Karpas-422 (cell line): ENCODE measurements at regions not wholly inside any gene's neighbourhood (a gene's known extent, or its start where the extent isn't known, plus 50 kb on each side); places are given as distances from the start of the nearest gene placed in this dataset.
"Not testable (repeated sequence)": the region's sequence is repeated elsewhere in the genome, so short reads cannot be mapped to it uniquely, and the experiment has no call there.

Source experiments
- DNase-seq: peaks from one replicate; pipeline ENCODE4 v3.0.0-alpha.2; 2015
- H2AFZ ChIP-seq: fragments of 200-600 bp; sonication (generic); 2 replicates; pipeline ENCODE4 v1.6.1; 2014; ENCODE audit warnings: antibody characterized with exemption, low read length, mixed read lengths
- H3K27ac ChIP-seq: fragments of 200-600 bp; sonication (generic); 2 replicates; pipeline ENCODE4 v1.5.1; 2014; ENCODE audit warnings: mild to moderate bottlenecking, low read length, moderate library complexity
- H3K27me3 ChIP-seq: fragments of 200-600 bp; sonication (generic); 2 replicates; pipeline ENCODE4 v1.6.1; 2014; ENCODE audit warnings: low read length, mixed read lengths
- H3K36me3 ChIP-seq: fragments of 200-600 bp; sonication (generic); 2 replicates; pipeline ENCODE4 v1.6.1; 2014; ENCODE audit warnings: low read length, mixed read lengths; ENCODE audit not compliant: insufficient read depth
- H3K4me1 ChIP-seq: fragments of 200-600 bp; sonication (generic); 2 replicates; pipeline ENCODE4 v1.6.1; 2014; ENCODE audit warnings: mild to moderate bottlenecking, low read length, mixed read lengths
- H3K4me2 ChIP-seq: fragments of 200-600 bp; sonication (generic); 2 replicates; pipeline ENCODE4 v1.6.1; 2014; ENCODE audit warnings: low read length, low read depth, mild to moderate bottlenecking; ENCODE audit not compliant: poor library complexity, severe bottlenecking
- H3K4me3 ChIP-seq: fragments of 200-600 bp; sonication (generic); 2 replicates; pipeline ENCODE4 v1.5.1; 2014; ENCODE audit warnings: mild to moderate bottlenecking, antibody characterized with exemption, low read length, mixed read lengths
- H3K79me2 ChIP-seq: fragments of 200-600 bp; sonication (generic); 2 replicates; pipeline ENCODE4 v1.6.1; 2014; ENCODE audit warnings: mild to moderate bottlenecking, low read length, mixed read lengths
- H3K9ac ChIP-seq: fragments of 200-600 bp; sonication (generic); 2 replicates; pipeline ENCODE4 v1.6.0; 2014; ENCODE audit warnings: low read length
- H3K9me2 ChIP-seq: fragments of 200-600 bp; sonication (generic), shearing (Covaris generic); replicated peaks from 2 replicates; pipeline ENCODE4 v1.6.0; 2014; ENCODE audit warnings: mild to moderate bottlenecking, low read length, moderate library complexity; ENCODE audit not compliant: insufficient read depth
- H3K9me3 ChIP-seq: fragments of 300-700, 200-600 bp; sonication (generic); 2 replicates; pipeline ENCODE4 v1.6.1; 2014; ENCODE audit warnings: low read length, mixed read lengths
- H4K20me1 ChIP-seq: fragments of 200-600 bp; sonication (generic); 2 replicates; pipeline ENCODE4 v1.6.1; 2014; ENCODE audit warnings: mild to moderate bottlenecking, antibody characterized with exemption, low read length, low read depth; ENCODE audit not compliant: insufficient read depth

- H3K4me1 ChIP-seq, result no peaks in the 10 kb centered on the region
- no peak overlapping the region for H3K27ac ChIP-seq
- no peaks in the 10 kb centered on the region for H3K79me2 ChIP-seq
- DNase-seq, result no peak
- H3K9me2 ChIP-seq, result no peaks in the 10 kb centered on the region
- H3K9ac ChIP-seq, result no peak overlapping the region
- no peaks in the 10 kb centered on the region for H3K9me3 ChIP-seq
- H3K27me3 ChIP-seq, result no peaks in the 10 kb centered on the region
- H3K36me3 ChIP-seq, result no peaks in the 10 kb centered on the region
- no peak overlapping the region for H3K4me3 ChIP-seq
- H3K4me2 ChIP-seq, result no peak overlapping the region
- H4K20me1 ChIP-seq, result no peaks in the 10 kb centered on the region
- no peak overlapping the region for H2AFZ ChIP-seq
These were observed 307.6 kb upstream of the MAP3K7 start for GRCh38 chr6:90894285-90895130.

- no peaks in the 10 kb centered on the region for H3K4me1 ChIP-seq
- no peaks in the 10 kb centered on the region for H3K9me2 ChIP-seq
- no peak overlapping the region for H3K4me2 ChIP-seq
- H3K4me3 ChIP-seq, result no peak overlapping the region
- H3K9ac ChIP-seq, result no peak overlapping the region
- no peaks in the 10 kb centered on the region for H3K36me3 ChIP-seq
- no peaks in the 10 kb centered on the region for H3K27me3 ChIP-seq
- no peaks in the 10 kb centered on the region for H3K9me3 ChIP-seq
- H4K20me1 ChIP-seq, result no peaks in the 10 kb centered on the region
- H3K27ac ChIP-seq, result no peak overlapping the region
- H3K79me2 ChIP-seq, result no peaks in the 10 kb centered on the region
- no peak overlapping the region for H2AFZ ChIP-seq
- DNase-seq, result no peak
These were observed 306.5 kb upstream of the MAP3K7 start for GRCh38 chr6:90893400-90893799.

- H3K4me1 ChIP-seq, result no peaks in the 10 kb centered on the region
- no peak overlapping the region for H3K9ac ChIP-seq
- no peak overlapping the region for H3K4me3 ChIP-seq
- H3K27me3 ChIP-seq, result no peaks in the 10 kb centered on the region
- no peaks in the 10 kb centered on the region for H4K20me1 ChIP-seq
- no peak overlapping the region for H3K27ac ChIP-seq
- no peaks in the 10 kb centered on the region for H3K36me3 ChIP-seq
- H3K9me3 ChIP-seq, result no peaks in the 10 kb centered on the region
- H3K9me2 ChIP-seq, result no peaks in the 10 kb centered on the region
- no peak for DNase-seq
- no peaks in the 10 kb centered on the region for H3K79me2 ChIP-seq
- H3K4me2 ChIP-seq, result no peak overlapping the region
- H2AFZ ChIP-seq, result no peak overlapping the region
These were observed 305.4 kb upstream of the MAP3K7 start for GRCh38 chr6:90892271-90892670.

- Histone ChIP-seq H3K27ac (no peak overlapping the region), H3K79me2 (no peaks in the 10 kb centered on the region), H3K4me2 (no peak overlapping the region), H2AFZ (no peak overlapping the region), H3K9me2 (no peaks in the 10 kb centered on the region), H3K27me3 (no peaks in the 10 kb centered on the region), H3K9ac (no peak overlapping the region), H3K4me1 (no peaks in the 10 kb centered on the region), H4K20me1 (no peaks in the 10 kb centered on the region), H3K9me3 (no peaks in the 10 kb centered on the region), H3K36me3 (no peaks in the 10 kb centered on the region), H3K4me3 (no peak overlapping the region)
- no peak for DNase-seq
These were observed 304.5 kb upstream of the MAP3K7 start for GRCh38 chr6:90891355-90891754.

GRCh38 chr6:90890683-90891330 lies 303.9 kb upstream of the MAP3K7 start:
- Histone ChIP-seq H2AFZ (no peak overlapping the region), H3K79me2 (no peaks in the 10 kb centered on the region), H3K4me3 (no peak overlapping the region), H3K9me3 (no peaks in the 10 kb centered on the region), H4K20me1 (no peaks in the 10 kb centered on the region), H3K9me2 (no peaks in the 10 kb centered on the region), H3K4me2 (no peak overlapping the region), H3K27me3 (no peaks in the 10 kb centered on the region), H3K36me3 (no peaks in the 10 kb centered on the region), H3K9ac (no peak overlapping the region), H3K27ac (no peak overlapping the region), H3K4me1 (no peaks in the 10 kb centered on the region)
- DNase-seq, result no peak

- Histone ChIP-seq H3K9ac (no peak overlapping the region), H3K36me3 (no peaks in the 10 kb centered on the region), H3K9me3 (no peaks in the 10 kb centered on the region), H4K20me1 (no peaks in the 10 kb centered on the region), H3K27me3 (no peaks in the 10 kb centered on the region), H3K4me1 (no peaks in the 10 kb centered on the region), H3K27ac (no peak overlapping the region), H3K9me2 (no peaks in the 10 kb centered on the region), H3K4me3 (no peak overlapping the region), H3K4me2 (no peak overlapping the region), H3K79me2 (no peaks in the 10 kb centered on the region), H2AFZ (no peak overlapping the region)
- no peak for DNase-seq
These were observed 300.9 kb upstream of the MAP3K7 start for GRCh38 chr6:90887764-90888163.

- Histone ChIP-seq H4K20me1 (no peaks in the 10 kb centered on the region), H3K9me2 (no peaks in the 10 kb centered on the region), H3K27me3 (no peaks in the 10 kb centered on the region), H3K79me2 (no peaks in the 10 kb centered on the region), H3K9me3 (no peaks in the 10 kb centered on the region), H3K4me3 (no peak overlapping the region), H3K27ac (no peak overlapping the region), H3K9ac (no peak overlapping the region), H3K4me1 (no peaks in the 10 kb centered on the region), H3K4me2 (no peak overlapping the region), H2AFZ (no peak overlapping the region), H3K36me3 (no peaks in the 10 kb centered on the region)
- DNase-seq, result no peak
These were observed 298.8 kb upstream of the MAP3K7 start for GRCh38 chr6:90885611-90886056.

- H3K79me2 ChIP-seq, H3K9ac ChIP-seq, H3K4me2 ChIP-seq, DNase-seq, H3K27ac ChIP-seq, H3K36me3 ChIP-seq, H2AFZ ChIP-seq, H3K27me3 ChIP-seq, H3K4me1 ChIP-seq, H3K9me2 ChIP-seq, H4K20me1 ChIP-seq, H3K9me3 ChIP-seq, H3K4me3 ChIP-seq: not testable (repeated sequence)
These were observed 298.3 kb upstream of the MAP3K7 start for GRCh38 chr6:90885137-90885536.
